ENCODE measurements at regions not wholly inside any gene's neighbourhood (a gene's known extent, or its start where the extent isn't known, plus 50 kb on each side); places are given as distances from the start of the nearest gene placed in this dataset.

- ATAC-seq (no peak), DNase-seq (ENCODE audit: low read depth in 1 of 2, low spot score in 1 of 2) (no peak), FAIRE-seq (no peak)
- no peaks in the 10 kb centered on the region for H3K9me3 ChIP-seq
- H3K4me3 ChIP-seq = no peak overlapping the region
- TF ChIP-seq CHD4 (IDR thresholded peaks at IDR 0.05; ENCODE audit: borderline replicate concordance) (no peak), HOXA7 (CRISPR knock-in tag; IDR thresholded peaks at IDR 0.05) (no peak), FOXS1 (CRISPR knock-in tag; IDR thresholded peaks at IDR 0.05) (no peak), GATA3 (IDR thresholded peaks at IDR 0.05; ENCODE audit: borderline replicate concordance) (no peak), CBX2 (IDR thresholded peaks at IDR 0.05; ENCODE audit: borderline replicate concordance, low read depth) (no peak), E2F6 (IDR thresholded peaks at IDR 0.05; ENCODE audit: borderline replicate concordance, low read depth) (no peak), CHD2 (IDR thresholded peaks at IDR 0.05; ENCODE audit: low read length, partially characterized antibody) (no peak), PBX3 (IDR thresholded peaks at IDR 0.05) (no peak), KDM1A (IDR thresholded peaks at IDR 0.05; ENCODE audit: low read depth) (no peak), CEBPB (IDR thresholded peaks at IDR 0.05) (no peak)
- no peak overlapping the region for H3K27ac ChIP-seq
- ChIA-PET CTCF (no interaction called here), POLR2A (no interaction called here)
- no peak overlapping the region for H3K4me2 ChIP-seq
- whole genome bisulfite sequencing (ENCODE audit: missing lambda C conversion rate) = 65% methylated on average over 3 of the region's 3 CpGs
- H3K4me1 ChIP-seq = no peaks in the 10 kb centered on the region
These were observed 445.4 kb upstream of the DPH6 start for GRCh38 chr15:35991386-35991785.

- FAIRE-seq (no peak), ATAC-seq (no peak), DNase-seq (ENCODE audit: low read depth in 1 of 2, low spot score in 1 of 2) (no peak)
- 49% methylated on average over 2 of the region's 2 CpGs for WGBS (ENCODE audit: missing lambda C conversion rate)
- POLR2A ChIA-PET = no interaction called here
- no peaks in the 10 kb centered on the region for H3K4me1 ChIP-seq
- H3K27ac ChIP-seq = no peak overlapping the region
- no peak overlapping the region for H3K4me2 ChIP-seq
- H3K9me3 ChIP-seq = no peaks in the 10 kb centered on the region
- TF ChIP-seq POLR2AphosphoS2 (conservative IDR thresholded peaks at IDR 0.05; ENCODE audit: low read length) (no peak), CEBPB (IDR thresholded peaks at IDR 0.05) (no peak), NPAS2 (CRISPR knock-in tag; IDR thresholded peaks at IDR 0.05; ENCODE audit: borderline replicate concordance) (no peak), USF2 (IDR thresholded peaks at IDR 0.05) (no peak), ESRRA (IDR thresholded peaks at IDR 0.05; ENCODE audit: borderline replicate concordance, low read length) (no peak)
- CTCF ChIA-PET = no interaction called here
- H3K4me3 ChIP-seq = no peak overlapping the region
These were observed 446.8 kb upstream of the DPH6 start for GRCh38 chr15:35992791-35993190.

- DNase-seq (ENCODE audit: low read depth in 1 of 2, low spot score in 1 of 2) (no peak), FAIRE-seq (no peak), ATAC-seq (no peak)
- no peaks in the 10 kb centered on the region for H3K9me3 ChIP-seq
- no peaks in the 10 kb centered on the region for H3K4me1 ChIP-seq
- no peak overlapping the region for H3K4me2 ChIP-seq
- CTCF ChIA-PET = no interaction called here
- POLR2A ChIA-PET = no interaction called here
- no peak overlapping the region for H3K27ac ChIP-seq
- no peak overlapping the region for H3K4me3 ChIP-seq
- TF ChIP-seq JUN (IDR thresholded peaks at IDR 0.05) (no peak), EP300 (IDR thresholded peaks at IDR 0.05) (no peak), PHF8 (IDR thresholded peaks at IDR 0.05; ENCODE audit: borderline replicate concordance, low read depth) (no peak), CHD2 (IDR thresholded peaks at IDR 0.05; ENCODE audit: low read length, partially characterized antibody) (no peak), MAFK (IDR thresholded peaks at IDR 0.05; ENCODE audit: partially characterized antibody) (no peak), USF2 (IDR thresholded peaks at IDR 0.05) (no peak), ZC3H11A (IDR thresholded peaks at IDR 0.05) (no peak), EHMT2 (IDR thresholded peaks at IDR 0.05; ENCODE audit: low read depth) (no peak), HOXA7 (CRISPR knock-in tag; IDR thresholded peaks at IDR 0.05) (no peak)
These were observed 447.2 kb upstream of the DPH6 start for GRCh38 chr15:35993196-35993595.
